ENCODE measurements at regions not wholly inside any gene's neighbourhood (a gene's known extent, or its start where the extent isn't known, plus 50 kb on each side); places are given as distances from the start of the nearest gene placed in this dataset.
"Not testable (repeated sequence)": the region's sequence is repeated elsewhere in the genome, so short reads cannot be mapped to it uniquely, and the experiment has no call there.

GRCh38 chr2:142557391-142557790 is 320.1 kb upstream of the KYNU start:
- 13 to 44% (median 33%) methylated on average over 1 of the region's 1 CpG for WGBS, 4 donors
- no peaks in the 10 kb centered on the region for H3K27me3 ChIP-seq

GRCh38 chr2:142545999-142546398 is 331.5 kb upstream of the KYNU start:
- H3K36me3 ChIP-seq (replicated peaks in 1 of 2); H3K4me3 ChIP-seq; DNase-seq; H3K4me1 ChIP-seq (replicated peaks in 1 of 2); H3K9me3 ChIP-seq (replicated peaks in 1 of 3); H3K27ac ChIP-seq; H3K27me3 ChIP-seq; intact Hi-C loops (cut with DNase I): not testable (repeated sequence)
- 97 to 98% methylated on average over 30 of the region's 30 CpGs; no CpG with 5 or more reads in 2 of the 4 donors for WGBS, 4 donors

More at GRCh38 chr2:142557391-142557790, 320.1 kb upstream of the KYNU start:
- no peak for TF ChIP-seq CTCF (IDR thresholded peaks at IDR 0.05)
- no peak for TF ChIP-seq POLR2A (IDR thresholded peaks at IDR 0.05)
- Histone ChIP-seq H3K9me3 (replicated peaks in 1 of 3) (no peaks in the 10 kb centered on the region), H3K27ac (no peak overlapping the region), H3K4me1 (replicated peaks in 1 of 2) (no peaks in the 10 kb centered on the region), H3K36me3 (replicated peaks in 1 of 2) (no peaks in the 10 kb centered on the region), H3K4me3 (no peak overlapping the region)
- no peak for DNase-seq
- intact Hi-C loops (cut with DNase I): no loop called here

GRCh38 chr2:142545036-142545435 is 332.4 kb upstream of the KYNU start:
- WGBS, 4 donors: 18 to 37% (median 30%) methylated on average over 3 of the region's 3 CpGs
- no peak for TF ChIP-seq CTCF (IDR thresholded peaks at IDR 0.05)
- TF ChIP-seq POLR2A (IDR thresholded peaks at IDR 0.05): no peak
- Histone ChIP-seq H3K27ac (no peak overlapping the region), H3K4me1 (replicated peaks in 1 of 2) (no peaks in the 10 kb centered on the region), H3K36me3 (replicated peaks in 1 of 2) (no peaks in the 10 kb centered on the region), H3K9me3 (replicated peaks in 1 of 3) (no peaks in the 10 kb centered on the region), H3K27me3 (no peaks in the 10 kb centered on the region), H3K4me3 (no peak overlapping the region)
- no peak for DNase-seq
- intact Hi-C loops (cut with DNase I): no loop called here

- WGBS, 4 donors: 78 to 92% (median 87%) methylated on average over 4 of the region's 4 CpGs
- Histone ChIP-seq H3K4me3 (no peak overlapping the region), H3K27ac (no peak overlapping the region), H3K4me1 (replicated peaks in 1 of 2) (no peaks in the 10 kb centered on the region), H3K36me3 (replicated peaks in 1 of 2) (no peaks in the 10 kb centered on the region), H3K27me3 (no peaks in the 10 kb centered on the region), H3K9me3 (replicated peaks in 1 of 3) (no peaks in the 10 kb centered on the region)
- intact Hi-C loops (cut with DNase I): no loop called here
- no peak for DNase-seq
- TF ChIP-seq CTCF (IDR thresholded peaks at IDR 0.05): no peak
- no peak for TF ChIP-seq POLR2A (IDR thresholded peaks at IDR 0.05)
These were observed 333.3 kb upstream of the KYNU start for GRCh38 chr2:142544173-142544572.

GRCh38 chr2:142542431-142542910 is 335.0 kb upstream of the KYNU start:
- Histone ChIP-seq H3K27me3 (no peaks in the 10 kb centered on the region), H3K4me3 (no peak overlapping the region), H3K9me3 (replicated peaks in 1 of 3) (no peaks in the 10 kb centered on the region), H3K4me1 (replicated peaks in 1 of 2) (no peaks in the 10 kb centered on the region), H3K36me3 (replicated peaks in 1 of 2) (no peaks in the 10 kb centered on the region), H3K27ac (no peak overlapping the region)
- DNase-seq: no peak
- WGBS, 4 donors: 38 to 78% (median 76%) methylated on average over 1 of the region's 1 CpG
- TF ChIP-seq POLR2A (IDR thresholded peaks at IDR 0.05) (no peak), CTCF (IDR thresholded peaks at IDR 0.05) (no peak)
- intact Hi-C loops (cut with DNase I): no loop called here

Measured in adrenal gland (tissue), 9 donors.